HG02798 (cell line): ENCODE measurements at regions not wholly inside any gene's neighbourhood (a gene's known extent, or its start where the extent isn't known, plus 50 kb on each side); places are given as distances from the start of the nearest gene placed in this dataset.
"Not testable (repeated sequence)": the region's sequence is repeated elsewhere in the genome, so short reads cannot be mapped to it uniquely, and the experiment has no call there.

ENCODE experiments used
- ATAC-seq: cut with Tn5 transposase; IDR thresholded peaks from one replicate; pipeline ENCODE4 v1.9.1; 2021; ENCODE audit warnings: mild to moderate bottlenecking; ENCODE audit not compliant: unreplicated experiment, poor library complexity

DNA sequence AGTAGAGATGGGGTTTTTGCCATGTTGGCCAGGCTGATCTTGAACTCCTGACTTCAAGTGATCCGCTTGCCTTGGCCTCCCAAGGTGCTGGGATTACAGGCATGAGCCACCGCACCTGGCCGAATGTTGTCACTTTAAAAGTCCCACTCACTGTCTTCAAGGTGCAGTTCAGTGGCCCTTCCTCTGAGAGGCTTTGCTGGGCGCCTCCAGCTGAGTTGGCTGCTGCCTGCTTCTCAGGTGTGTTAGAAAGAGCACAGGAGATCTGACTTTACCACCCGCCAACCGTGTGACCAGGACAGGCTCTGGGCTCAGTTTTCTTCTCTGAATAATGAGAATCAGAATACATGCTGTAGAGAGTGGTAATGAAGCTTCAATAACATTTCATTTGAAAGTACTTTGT lies 207.4 kb downstream of the CEP135 start:
- no peak for ATAC-seq

DNA sequence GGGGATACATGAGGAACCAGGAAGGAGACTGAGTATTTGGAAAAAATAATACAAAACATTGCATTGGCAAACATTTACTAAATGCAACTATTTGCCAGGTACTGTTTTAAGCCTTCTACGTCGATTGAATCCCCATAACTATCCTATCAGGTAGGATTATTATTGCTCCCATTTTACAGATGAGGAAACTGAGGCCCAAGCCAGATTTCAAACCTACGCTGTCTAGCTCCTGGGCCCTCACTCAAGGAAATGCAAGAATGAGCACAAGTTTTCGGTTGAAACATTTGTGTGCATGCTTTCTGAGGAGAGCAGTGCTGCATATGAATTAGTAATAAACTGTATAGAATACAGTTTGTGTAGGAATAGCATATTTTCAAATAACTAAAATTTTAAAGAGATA lies 206.7 kb downstream of the CEP135 start:
- no peak for ATAC-seq

DNA sequence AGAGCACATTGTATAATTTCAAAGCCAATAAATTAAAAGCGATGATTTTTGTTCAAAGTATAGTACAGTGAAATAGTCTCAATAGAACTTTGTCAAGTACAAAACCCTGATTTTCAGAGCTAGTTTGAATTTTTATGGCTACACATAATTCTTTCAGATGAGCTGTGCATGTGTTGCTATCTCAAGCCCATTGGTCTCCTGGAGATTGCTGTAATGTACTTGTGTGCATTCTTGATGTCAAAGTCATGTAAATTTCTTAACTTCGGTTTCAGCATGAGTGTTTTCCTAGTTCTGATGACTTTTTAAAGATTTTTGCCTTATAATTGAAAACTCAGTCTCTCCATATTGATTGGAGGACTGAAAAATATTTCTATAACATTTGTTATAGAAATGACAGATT lies 200.8 kb downstream of the CEP135 start:
- ATAC-seq: no peak

DNA sequence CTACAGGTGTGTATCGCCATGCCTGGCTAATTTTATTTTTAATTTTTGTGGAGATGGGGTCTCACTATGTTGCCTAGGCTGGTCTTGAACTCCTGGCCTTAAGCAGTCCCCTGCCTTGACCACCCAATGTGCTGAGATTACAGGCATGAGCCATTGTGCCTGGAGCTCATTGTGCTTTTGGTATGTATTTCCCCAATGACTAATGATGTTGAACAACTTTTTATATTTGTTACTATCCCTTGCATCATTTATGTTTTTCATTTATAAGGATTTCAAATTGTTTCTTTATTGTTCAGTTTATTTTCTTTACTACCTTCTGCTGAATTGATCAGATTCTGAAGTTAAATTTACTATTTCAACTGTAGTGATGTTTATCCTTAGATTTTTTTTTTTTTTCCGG lies 199.7 kb downstream of the CEP135 start:
- ATAC-seq: no peak

DNA sequence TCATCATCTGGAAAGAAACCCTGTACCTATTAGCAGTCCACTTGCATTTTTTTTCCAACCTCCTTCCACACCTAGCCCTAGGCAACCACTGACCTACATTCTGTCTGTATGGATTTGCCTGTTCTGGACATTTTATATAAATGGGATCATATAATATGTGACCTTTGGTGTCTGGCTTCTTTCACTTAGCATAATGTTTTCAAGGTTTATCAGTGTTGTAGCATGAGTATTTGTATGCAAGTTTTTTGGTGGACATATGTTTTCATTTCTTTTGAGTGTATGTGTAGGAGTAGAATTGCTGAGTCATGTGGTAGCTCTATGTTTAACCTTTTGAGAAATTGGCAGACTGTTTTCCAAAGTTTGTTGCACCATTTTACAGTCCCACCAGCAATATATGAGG lies 198.6 kb downstream of the CEP135 start:
- no peak for ATAC-seq

DNA sequence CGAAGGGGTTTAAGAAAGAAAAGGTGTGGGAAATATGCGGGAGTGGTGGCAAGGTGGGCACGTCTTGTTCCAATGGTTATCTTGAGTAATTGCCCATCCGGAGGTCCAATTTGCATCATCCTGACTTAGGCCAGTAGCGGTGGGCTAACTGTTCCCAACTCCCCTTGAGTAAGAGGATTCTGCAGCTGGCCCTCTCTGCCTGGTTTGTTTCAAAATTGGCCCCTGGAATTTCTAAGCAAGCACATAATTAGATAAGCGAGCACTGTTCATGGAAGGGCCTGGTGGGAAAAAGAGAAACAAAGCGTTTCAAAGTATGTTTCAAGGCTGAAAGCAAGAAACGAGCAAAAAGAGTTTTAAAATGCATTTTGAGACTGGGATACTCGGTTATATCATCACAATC lies 198.2 kb downstream of the CEP135 start:
- ATAC-seq: no peak

DNA sequence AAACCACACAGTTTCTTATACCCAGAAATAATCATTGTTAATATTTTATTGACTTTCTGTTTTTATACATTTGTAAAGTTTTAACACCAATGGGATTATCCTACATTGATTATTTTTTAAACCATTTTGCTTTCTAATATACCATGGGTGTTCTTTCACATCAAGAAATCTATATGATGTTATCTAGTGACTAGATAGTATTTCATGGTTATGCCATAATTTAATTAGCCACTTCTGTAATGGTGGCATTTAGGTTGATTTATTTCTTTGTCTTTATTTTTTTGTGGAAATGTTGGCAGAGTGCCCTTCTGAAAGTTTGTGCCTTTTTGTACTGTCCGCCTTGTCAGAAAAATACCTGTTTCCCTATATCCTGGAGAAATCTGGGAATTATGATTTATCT lies 193.3 kb downstream of the CEP135 start:
- no peak for ATAC-seq

DNA sequence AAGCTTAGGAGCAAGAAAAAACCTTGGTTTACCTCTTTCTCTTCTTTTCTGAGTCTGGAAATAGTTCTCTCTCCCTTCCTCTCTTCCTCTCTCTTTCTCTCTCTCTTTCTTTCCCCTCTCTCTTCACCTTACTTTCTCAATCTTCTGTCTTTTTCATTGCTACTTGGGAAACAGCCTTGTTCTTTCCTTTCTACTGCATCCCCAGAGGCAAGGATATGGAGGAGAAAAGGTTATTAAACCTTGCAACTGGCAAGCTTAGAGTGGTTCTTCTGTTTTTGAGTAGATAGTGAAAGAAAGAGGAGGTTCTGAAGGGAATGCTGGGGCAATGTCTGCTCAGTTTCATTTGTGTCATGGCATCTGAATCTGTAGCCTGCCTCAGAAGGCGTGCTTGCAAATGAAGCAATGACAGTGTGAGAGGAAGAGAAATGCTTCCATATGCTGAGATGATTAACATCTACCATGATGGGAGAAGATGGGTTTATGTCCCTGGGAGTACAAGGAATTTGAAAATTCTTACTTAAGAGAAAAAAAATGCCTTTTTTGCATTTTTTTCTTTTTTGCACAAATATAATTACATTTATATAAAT lies 190.6 kb downstream of the CEP135 start:
- ATAC-seq: no peak

DNA sequence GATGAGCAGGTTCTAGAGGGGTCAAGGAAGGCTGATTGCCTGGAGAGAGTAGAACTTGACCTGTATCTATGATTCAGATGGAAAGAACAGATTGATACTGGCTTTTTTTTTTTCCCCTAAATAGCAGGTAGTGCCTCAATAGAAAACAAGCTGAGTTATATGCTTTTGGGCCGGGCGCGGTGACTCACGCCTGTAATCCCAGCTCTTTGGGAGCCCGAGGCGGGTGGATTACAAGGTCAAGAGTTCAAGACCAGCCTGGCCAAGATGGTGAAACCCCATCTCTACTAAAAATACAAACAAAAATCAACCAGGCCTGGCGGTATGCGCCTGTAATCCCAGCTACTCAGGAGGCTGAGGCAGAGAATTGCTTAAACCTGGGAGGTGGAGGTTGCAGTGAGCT lies 186.1 kb downstream of the CEP135 start:
- ATAC-seq: not testable (repeated sequence)

DNA sequence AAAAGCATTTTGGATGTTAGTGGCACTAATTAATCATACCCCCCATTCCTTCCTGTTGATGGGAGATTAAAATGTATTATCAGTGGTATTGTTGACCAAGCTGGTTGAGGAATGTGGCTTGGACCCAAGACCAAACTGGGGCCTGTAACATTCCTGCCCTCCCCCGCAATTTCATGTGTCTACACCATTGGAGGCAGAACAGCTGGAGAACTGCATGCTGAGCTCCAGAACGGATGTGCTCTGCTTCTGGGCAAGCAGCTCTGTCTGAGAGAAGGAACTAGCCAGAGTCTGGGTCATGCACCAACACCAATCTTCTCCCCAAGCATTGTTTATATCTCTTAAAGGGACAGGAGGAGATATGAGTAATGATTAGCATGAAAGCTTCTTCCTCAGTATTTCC lies 185.5 kb downstream of the CEP135 start:
- ATAC-seq: no peak

DNA sequence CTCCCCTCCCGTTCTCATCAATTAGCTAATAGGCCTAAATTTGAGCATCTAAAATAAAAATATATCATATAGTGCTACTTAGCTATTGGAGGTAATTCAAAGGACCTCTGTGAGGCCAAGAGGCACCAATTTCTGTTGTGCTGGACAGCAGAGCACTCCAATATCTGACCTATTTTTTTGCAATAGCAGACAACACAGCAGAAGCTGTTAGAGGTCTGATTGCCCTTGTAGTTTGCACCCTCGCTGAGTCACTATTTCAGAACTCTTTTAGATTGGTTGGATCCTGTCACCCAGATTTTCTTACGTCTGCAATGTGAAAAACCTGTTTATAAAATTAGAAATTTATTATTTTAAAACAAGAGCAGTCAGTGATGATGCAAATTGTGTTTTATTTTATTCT lies 184.1 kb downstream of the CEP135 start:
- ATAC-seq: no peak

DNA sequence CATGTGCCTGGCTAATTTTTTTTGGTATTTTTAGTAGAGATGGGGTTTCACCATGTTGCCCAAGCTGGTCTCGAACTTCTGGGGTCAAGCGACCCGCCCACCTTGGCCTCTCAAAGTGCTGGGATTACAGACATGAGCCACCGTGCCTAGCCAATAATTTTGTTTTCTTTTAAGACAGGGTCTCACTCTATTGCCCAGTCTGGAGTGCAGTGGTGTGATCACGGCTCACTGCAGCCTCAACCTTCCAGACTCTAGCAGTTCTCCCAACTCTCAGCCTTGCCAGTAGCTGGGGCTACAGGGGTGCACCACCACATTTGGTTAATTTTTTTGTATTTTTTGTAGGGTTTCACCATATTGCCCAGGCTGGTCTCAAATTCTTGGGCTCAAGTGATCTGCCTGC lies 183.4 kb downstream of the CEP135 start:
- ATAC-seq: not testable (repeated sequence)

DNA sequence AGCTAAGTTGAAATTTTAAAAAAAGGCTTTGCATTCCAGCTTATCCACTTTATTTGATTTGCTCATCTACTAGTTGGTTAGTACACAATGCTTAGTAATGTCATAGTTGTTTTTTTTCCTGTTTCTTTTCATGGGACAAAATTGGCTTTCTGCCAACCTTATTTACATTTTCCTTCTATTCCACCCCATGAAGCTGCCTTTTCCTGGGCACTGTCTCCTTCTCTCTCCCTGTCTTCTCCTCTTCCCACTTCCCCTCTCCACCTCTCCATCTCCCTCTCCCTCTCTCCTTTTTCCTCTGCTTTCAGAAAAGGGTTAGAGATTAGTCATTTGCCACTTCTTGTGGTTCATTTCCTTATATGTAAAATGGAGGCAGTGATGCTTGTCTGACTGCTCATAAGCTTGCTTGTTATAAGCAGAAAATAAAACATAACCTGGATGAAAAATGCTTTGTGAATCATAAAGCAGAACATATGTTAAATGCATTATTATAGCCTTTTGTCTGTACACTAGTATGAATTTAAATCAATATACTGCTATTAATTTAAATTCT lies 181.9 kb downstream of the CEP135 start:
- no peak for ATAC-seq

DNA sequence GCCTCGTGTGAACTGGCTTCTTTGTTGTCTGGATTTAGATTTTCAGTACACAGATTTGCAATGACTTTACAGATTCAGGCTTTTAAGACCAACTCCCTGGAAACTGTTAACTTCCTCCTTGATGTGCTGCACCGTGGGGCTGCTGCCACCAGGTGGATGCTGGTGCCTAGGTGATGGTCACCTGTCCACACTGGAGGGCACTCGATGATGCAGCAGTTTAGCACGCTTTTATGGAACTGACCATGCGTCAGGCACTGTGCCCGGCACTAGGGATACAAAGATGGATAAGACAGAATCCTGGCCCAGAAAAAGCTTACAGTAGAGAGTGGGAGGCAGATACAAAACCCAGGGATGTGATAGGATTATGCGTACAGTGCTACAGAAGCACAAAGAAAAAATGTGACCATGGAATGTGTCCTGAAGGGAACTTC lies 180.7 kb downstream of the CEP135 start:
- ATAC-seq: no peak

DNA sequence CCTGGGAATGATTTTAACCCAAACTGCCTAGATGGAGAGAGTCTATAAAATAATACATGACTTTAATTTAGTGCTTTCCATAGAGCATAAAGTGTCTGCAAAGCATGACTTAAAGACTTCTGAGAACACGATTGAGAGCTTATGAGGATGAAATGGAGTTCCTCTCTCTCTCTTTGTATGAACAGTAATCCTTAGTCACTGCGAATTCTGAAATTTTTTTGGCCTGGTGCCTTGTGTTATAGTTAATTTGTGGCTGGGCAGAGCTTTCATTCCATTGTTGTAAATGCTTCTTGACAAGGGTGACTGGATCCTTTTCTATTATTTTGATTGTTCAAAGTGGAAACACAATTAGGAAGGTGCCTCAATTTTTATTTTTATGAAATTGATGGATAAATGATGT lies 179.5 kb downstream of the CEP135 start:
- ATAC-seq: no peak

DNA sequence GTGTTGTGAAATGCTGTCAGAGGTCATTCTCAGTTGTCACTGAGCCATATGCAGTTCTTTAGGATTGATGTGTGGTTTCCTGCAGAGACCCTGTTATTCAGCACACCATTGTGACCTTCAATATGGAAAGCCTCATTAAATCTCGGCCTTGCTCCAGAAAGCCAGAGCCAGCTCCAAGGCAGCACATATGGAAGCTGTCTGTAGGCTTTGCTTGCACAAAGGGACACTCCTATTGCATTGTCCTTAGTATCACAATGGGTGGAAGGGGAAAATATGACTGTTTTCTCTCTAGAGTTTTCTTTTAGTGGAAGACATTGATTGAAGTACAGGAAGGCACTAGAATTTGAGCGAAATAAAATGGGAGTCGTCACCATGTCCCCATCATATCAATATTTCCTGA lies 179.0 kb downstream of the CEP135 start:
- no peak for ATAC-seq

DNA sequence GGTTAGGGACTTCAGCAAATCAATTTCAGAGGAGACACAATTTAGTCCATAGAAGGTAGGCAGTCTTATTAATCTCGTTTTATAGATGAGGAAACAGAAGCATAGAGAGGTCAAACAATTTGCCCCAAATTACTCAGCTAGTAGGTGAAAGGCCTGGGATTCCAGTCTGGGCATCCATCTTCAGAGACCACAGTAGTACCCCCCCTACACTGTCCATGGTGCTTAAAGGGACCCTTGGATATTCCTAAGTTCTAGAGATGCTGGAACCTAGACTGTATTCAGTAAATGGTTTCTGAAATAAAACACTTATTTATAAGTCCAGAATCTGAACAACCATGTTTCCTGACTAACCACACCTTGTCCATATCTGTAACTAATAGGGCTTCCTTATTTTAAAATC lies 174.8 kb downstream of the CEP135 start:
- ATAC-seq: no peak

DNA sequence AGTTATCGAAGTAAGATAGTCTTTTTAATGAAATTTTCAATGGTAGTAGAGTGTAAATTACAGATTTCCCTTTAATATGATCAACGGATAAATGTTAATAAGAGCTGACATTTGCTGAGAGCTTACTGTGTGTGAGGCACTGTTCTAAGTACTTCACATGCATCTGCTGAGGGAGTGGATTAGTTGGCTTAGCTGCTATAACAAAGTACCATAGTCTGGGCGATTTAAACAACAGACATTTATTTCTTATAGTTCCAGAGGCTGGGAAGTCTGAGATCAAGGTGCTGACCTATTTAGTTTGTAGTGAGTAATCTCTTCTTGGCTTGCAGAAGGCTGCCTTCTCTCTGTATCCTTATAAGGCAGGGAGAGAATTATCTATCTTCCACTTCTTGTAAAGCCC lies 174.3 kb downstream of the CEP135 start:
- ATAC-seq: no peak

DNA sequence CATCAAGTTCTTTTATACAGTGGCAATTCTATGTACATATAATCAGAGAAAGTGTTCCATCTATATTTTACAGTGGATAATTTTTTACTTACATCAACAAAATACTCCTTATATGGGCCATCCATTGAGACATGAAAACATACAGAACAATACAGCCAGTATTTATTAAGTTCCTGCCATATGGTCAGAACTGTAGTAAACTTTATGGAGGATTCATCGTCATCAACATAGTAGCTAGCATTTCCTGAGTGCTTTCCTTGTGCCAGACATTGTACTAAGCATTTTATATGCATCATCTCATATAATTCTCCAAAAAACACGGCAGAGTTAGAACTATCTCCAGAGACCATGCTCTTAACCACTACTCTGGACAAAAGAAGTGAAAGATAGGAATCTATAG lies 170.1 kb downstream of the CEP135 start:
- no peak for ATAC-seq

DNA sequence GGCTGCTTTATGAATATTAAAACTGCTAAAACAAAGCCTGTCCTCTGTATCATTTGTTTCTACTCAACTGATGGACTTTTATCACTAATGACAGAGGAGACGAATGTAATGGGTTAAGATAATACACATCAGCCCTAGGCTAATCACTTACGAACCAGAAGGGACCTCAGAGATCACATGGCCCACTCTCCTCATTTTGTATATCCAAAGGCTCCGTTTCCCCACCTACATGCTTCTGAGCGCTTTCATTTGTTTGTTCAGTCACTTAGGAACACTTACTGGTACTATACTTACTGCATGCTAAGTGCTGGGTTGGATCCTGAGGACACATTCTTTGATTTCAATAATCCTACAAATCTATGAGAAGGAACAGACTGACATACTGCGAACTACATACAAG lies 169.3 kb downstream of the CEP135 start:
- ATAC-seq: no peak

DNA sequence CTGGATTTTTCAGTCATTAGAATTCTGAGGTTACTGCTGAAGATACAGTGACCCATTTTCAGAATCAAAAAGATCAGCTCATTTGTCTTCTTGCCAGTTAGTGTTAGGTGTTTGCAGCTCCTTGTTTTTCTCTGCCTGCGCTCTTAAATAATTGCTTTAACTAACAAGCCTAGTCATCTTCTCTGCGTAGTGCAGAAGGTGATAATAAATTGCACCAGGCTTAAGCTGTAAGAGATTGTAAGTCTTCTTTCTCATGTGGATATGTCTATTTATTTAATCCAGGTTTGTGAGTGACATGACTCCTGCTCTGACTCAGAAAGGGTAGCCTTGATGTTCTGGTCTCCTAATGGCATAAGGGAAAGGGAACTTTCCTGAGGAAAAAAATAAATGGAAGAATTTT lies 167.2 kb downstream of the CEP135 start:
- ATAC-seq: no peak

DNA sequence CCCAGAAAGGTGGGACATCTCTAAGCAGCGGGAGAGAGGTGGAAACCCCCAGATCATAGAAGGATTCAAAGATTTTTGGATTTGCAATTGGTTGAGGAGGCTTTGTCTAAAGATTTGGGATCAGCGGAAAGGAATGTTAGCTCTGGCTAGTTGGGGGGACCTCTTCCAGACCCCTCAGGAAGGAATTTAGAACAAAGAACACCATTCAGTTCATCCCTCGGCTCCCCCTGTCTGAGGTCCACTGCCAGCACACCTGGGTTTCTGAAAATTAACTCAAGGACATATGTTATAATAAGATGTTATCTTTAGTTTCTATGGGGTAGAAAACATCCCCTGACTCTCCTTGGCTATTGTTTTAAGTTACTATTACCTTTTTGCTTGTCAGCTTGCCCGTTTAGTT lies 163.6 kb downstream of the CEP135 start:
- ATAC-seq: no peak
